ENCODE measurements at regions not wholly inside any gene's neighbourhood (a gene's known extent, or its start where the extent isn't known, plus 50 kb on each side); places are given as distances from the start of the nearest gene placed in this dataset.

GRCh38 chr22:47994601-47995263, 1232.3 kb downstream of the TBC1D22A start:
- TF ChIP-seq POLR2A (IDR thresholded peaks at IDR 0.05) (no peak), CTCF (IDR thresholded peaks at IDR 0.05) (no peak)
- intact Hi-C loops (cut with DNase I): no loop called here
- ATAC-seq (no peak), DNase-seq (no peak)
- WGBS, 4 donors: 65 to 75% (median 72%) methylated on average over 11 of the region's 11 CpGs
- Histone ChIP-seq H3K9me3 (peaks cover 0 to 4% (median 0%) of the 10 kb centered on the region in 12 donors), H3K4me3 (no peak overlapping the region), H3K27me3 (peaks cover 0 to 19% (median 0%) of the 10 kb centered on the region in 9 donors), H3K4me1 (no peaks in the 10 kb centered on the region), H3K27ac (no peak overlapping the region), H3K36me3 (no peaks in the 10 kb centered on the region)

GRCh38 chr22:47994045-47994444, 1231.6 kb downstream of the TBC1D22A start:
- intact Hi-C loops (cut with DNase I): no loop called here
- DNase-seq (no peak), ATAC-seq (no peak)
- Histone ChIP-seq H3K4me1 (no peaks in the 10 kb centered on the region), H3K9me3 (peaks cover 0 to 10% (median 0%) of the 10 kb centered on the region in 12 donors), H3K27me3 (peaks cover 0 to 19% (median 0%) of the 10 kb centered on the region in 9 donors), H3K27ac (no peak overlapping the region), H3K36me3 (no peaks in the 10 kb centered on the region), H3K4me3 (no peak overlapping the region)
- TF ChIP-seq POLR2A (IDR thresholded peaks at IDR 0.05): no peak
- TF ChIP-seq CTCF (IDR thresholded peaks at IDR 0.05): no peak
- 46 to 77% (median 66%) methylated on average over 3 of the region's 3 CpGs for WGBS, 4 donors

- Histone ChIP-seq H3K27ac (no peak overlapping the region), H3K9me3 (peaks cover 0 to 39% (median 7%) of the 10 kb centered on the region in 12 donors), H3K27me3 (peaks cover 0 to 14% (median 0%) of the 10 kb centered on the region in 9 donors), H3K36me3 (no peaks in the 10 kb centered on the region), H3K4me3 (no peak overlapping the region), H3K4me1 (no peaks in the 10 kb centered on the region)
- 45 to 49% (median 48%) methylated on average over 3 of the region's 3 CpGs for WGBS, 4 donors
- ATAC-seq: no peak
- intact Hi-C loops (cut with DNase I): no loop called here
- no peak for TF ChIP-seq POLR2A (IDR thresholded peaks at IDR 0.05)
- no peak for TF ChIP-seq CTCF (IDR thresholded peaks at IDR 0.05)
- DNase-seq: no peak
These were observed 1228.0 kb downstream of the TBC1D22A start for GRCh38 chr22:47990481-47990880.

GRCh38 chr22:47987885-47988515, 1225.5 kb downstream of the TBC1D22A start:
- Histone ChIP-seq H3K27ac (no peak overlapping the region), H3K4me1 (no peaks in the 10 kb centered on the region), H3K36me3 (no peaks in the 10 kb centered on the region), H3K9me3 (peaks cover 0 to 39% (median 7%) of the 10 kb centered on the region in 12 donors), H3K27me3 (peaks cover 0 to 12% (median 0%) of the 10 kb centered on the region in 9 donors), H3K4me3 (no peak overlapping the region)
- WGBS, 4 donors: 38 to 45% (median 41%) methylated on average over 2 of the region's 2 CpGs
- intact Hi-C loops (cut with DNase I): no loop called here
- DNase-seq (no peak), ATAC-seq (no peak)
- TF ChIP-seq CTCF (IDR thresholded peaks at IDR 0.05) (no peak), POLR2A (IDR thresholded peaks at IDR 0.05) (no peak)

Data from heart left ventricle (tissue), 16 donors.